ENCODE measurements at regions not wholly inside any gene's neighbourhood (a gene's known extent, or its start where the extent isn't known, plus 50 kb on each side); places are given as distances from the start of the nearest gene placed in this dataset.

DNA sequence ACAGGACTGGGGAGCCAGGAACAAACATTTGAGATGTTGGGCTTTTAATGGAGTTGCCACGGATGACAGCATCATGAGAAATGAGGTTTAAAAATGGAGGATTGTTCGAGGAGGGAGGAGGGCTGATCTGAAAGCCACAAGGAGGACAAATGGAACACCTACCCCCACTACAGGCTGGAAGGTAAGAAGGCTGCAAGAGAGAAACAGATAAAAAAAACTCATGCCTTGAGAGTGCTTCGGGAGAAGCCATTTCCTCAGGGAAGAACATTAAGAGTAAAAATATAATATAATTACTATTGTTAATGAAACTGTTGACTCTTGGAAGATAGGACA, 119.5 kb upstream of the MAP9 start:
- no peak for TF ChIP-seq POLR2AphosphoS5 (IDR thresholded peaks at IDR 0.05)
- TF ChIP-seq, protein P1, sequence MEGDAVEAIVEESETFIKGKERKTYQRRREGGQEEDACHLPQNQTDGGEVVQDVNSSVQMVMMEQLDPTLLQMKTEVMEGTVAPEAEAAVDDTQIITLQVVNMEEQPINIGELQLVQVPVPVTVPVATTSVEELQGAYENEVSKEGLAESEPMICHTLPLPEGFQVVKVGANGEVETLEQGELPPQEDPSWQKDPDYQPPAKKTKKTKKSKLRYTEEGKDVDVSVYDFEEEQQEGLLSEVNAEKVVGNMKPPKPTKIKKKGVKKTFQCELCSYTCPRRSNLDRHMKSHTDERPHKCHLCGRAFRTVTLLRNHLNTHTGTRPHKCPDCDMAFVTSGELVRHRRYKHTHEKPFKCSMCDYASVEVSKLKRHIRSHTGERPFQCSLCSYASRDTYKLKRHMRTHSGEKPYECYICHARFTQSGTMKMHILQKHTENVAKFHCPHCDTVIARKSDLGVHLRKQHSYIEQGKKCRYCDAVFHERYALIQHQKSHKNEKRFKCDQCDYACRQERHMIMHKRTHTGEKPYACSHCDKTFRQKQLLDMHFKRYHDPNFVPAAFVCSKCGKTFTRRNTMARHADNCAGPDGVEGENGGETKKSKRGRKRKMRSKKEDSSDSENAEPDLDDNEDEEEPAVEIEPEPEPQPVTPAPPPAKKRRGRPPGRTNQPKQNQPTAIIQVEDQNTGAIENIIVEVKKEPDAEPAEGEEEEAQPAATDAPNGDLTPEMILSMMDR (IDR thresholded peaks at IDR 0.05), result no peak

Measured in gastroesophageal sphincter (tissue), 3 donors.